BLaER1 (cell line): ENCODE measurements at regions not wholly inside any gene's neighbourhood (a gene's known extent, or its start where the extent isn't known, plus 50 kb on each side); places are given as distances from the start of the nearest gene placed in this dataset.

ENCODE experiments used
- H3K27ac ChIP-seq: shearing (Covaris generic); formaldehyde crosslinking; 2 replicates; pipeline ENCODE4 v1.8.1; 2022
- H3K27me3 ChIP-seq: shearing (Covaris generic); formaldehyde crosslinking; 2 replicates; pipeline ENCODE4 v1.8.1; 2022
- H3K36me3 ChIP-seq: shearing (Covaris generic); formaldehyde crosslinking; 2 replicates; pipeline ENCODE4 v1.8.1; 2022
- H3K4me1 ChIP-seq: shearing (Covaris generic); formaldehyde crosslinking; 2 replicates; pipeline ENCODE4 v1.8.1; 2022
- H3K4me2 ChIP-seq: shearing (Covaris generic); formaldehyde crosslinking; 2 replicates; pipeline ENCODE4 v1.8.1; 2022
- H3K4me3 ChIP-seq: shearing (Covaris generic); formaldehyde crosslinking; 2 replicates; pipeline ENCODE4 v1.8.1; 2022
- H3K9ac ChIP-seq: shearing (Covaris generic); formaldehyde crosslinking; 2 replicates; pipeline ENCODE4 v1.8.1; 2022
- H3K9me3 ChIP-seq: shearing (Covaris generic); formaldehyde crosslinking; 2 replicates; pipeline ENCODE4 v1.8.1; 2022
- H4K20me1 ChIP-seq: shearing (Covaris generic); formaldehyde crosslinking; 2 replicates; pipeline ENCODE4 v1.8.1; 2022
- Cebpa-rat ChIP-seq: shearing (Covaris generic); IDR thresholded peaks from 2 replicates; pipeline ENCODE4 v1.8.1; 2022

GRCh38 chr16:85293904-85294642 lies 181.8 kb upstream of the CIBAR2 start:
- peak overlapping the region; percentile 48; the same call in 1 of the 2 replicates for H3K27ac ChIP-seq
- peak overlapping the region; percentile 62 for H3K4me2 ChIP-seq
- no peaks in the 10 kb centered on the region for H3K36me3 ChIP-seq
- H4K20me1 ChIP-seq = no peaks in the 10 kb centered on the region
- no peak overlapping the region for H3K4me3 ChIP-seq
- H3K9ac ChIP-seq = peak overlapping the region; percentile 15; the same call in 1 of the 2 replicates
- H3K27me3 ChIP-seq = no peaks in the 10 kb centered on the region
- H3K4me1 ChIP-seq = peaks cover 84% of the 10 kb centered on the region
- no peaks in the 10 kb centered on the region for H3K9me3 ChIP-seq
- no peak for TF ChIP-seq Cebpa-rat

GRCh38 chr16:85294810-85295508 lies 182.7 kb upstream of the CIBAR2 start:
- Histone ChIP-seq H3K4me2 (peak overlapping the region; percentile 61), H3K9ac (no peak overlapping the region; the same call in 1 of the 2 replicates), H3K4me1 (peaks cover 76% of the 10 kb centered on the region), H3K36me3 (no peaks in the 10 kb centered on the region), H4K20me1 (no peaks in the 10 kb centered on the region), H3K9me3 (no peaks in the 10 kb centered on the region), H3K27ac (no peak overlapping the region), H3K27me3 (no peaks in the 10 kb centered on the region), H3K4me3 (no peak overlapping the region)
- TF ChIP-seq Cebpa-rat = no peak

DNA sequence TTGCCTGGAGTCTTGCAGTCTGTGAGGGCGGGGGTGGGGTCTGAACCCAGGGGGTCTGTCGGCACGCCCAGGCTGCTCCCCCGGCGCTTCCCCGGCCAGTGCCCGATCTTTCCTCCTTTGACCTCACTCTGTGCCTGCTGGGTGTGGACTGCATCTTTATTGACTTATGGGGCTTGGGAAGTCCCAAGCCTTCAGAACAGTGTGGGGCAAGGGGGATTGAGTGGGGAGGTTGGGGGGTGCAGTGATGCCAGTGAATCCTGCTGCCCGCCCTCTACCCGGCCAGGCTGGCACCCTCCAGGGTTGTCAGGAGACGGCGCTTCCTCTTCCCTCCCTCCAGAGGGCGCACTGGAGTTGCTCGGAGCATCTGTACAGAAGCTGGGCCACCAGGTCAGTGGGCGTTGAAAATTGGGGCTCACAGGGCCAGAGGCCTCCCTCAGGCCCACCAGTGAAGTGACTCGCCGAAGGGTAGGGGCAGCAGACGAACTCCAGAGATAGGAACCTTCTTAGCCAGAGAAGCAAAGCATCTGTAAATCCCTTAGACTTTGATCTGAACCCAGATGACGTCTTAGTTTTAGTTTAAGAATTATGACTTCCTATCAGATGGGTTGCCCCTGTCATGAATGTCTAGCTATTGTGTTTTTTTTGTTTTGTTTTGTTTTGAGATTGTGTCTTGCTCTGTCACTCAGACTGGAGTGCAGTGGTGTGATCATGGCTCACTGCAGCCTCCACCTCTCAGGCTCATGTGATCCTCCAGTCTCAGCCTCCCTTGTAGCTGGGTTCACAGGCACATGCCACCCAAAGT lies 184.8 kb upstream of the CIBAR2 start:
- TF ChIP-seq Cebpa-rat = no peak
- H3K4me3 ChIP-seq = no peak overlapping the region
- H3K9me3 ChIP-seq = no peaks in the 10 kb centered on the region
- H4K20me1 ChIP-seq = no peaks in the 10 kb centered on the region
- H3K27ac ChIP-seq = no peak overlapping the region
- no peaks in the 10 kb centered on the region for H3K36me3 ChIP-seq
- H3K9ac ChIP-seq = no peak overlapping the region
- H3K4me2 ChIP-seq = peak overlapping the region; percentile 12; the same call in 1 of the 2 replicates
- H3K27me3 ChIP-seq = no peaks in the 10 kb centered on the region
- H3K4me1 ChIP-seq = peaks cover 65% of the 10 kb centered on the region

GRCh38 chr16:85297881-85298280 lies 185.6 kb upstream of the CIBAR2 start:
- H3K27me3 ChIP-seq = no peaks in the 10 kb centered on the region
- no peak for TF ChIP-seq Cebpa-rat
- H3K4me3 ChIP-seq = no peak overlapping the region
- no peak overlapping the region for H3K9ac ChIP-seq
- no peak overlapping the region for H3K4me2 ChIP-seq
- no peak overlapping the region for H3K27ac ChIP-seq
- peaks cover 65% of the 10 kb centered on the region for H3K4me1 ChIP-seq
- H3K9me3 ChIP-seq = no peaks in the 10 kb centered on the region
- no peaks in the 10 kb centered on the region for H3K36me3 ChIP-seq
- no peaks in the 10 kb centered on the region for H4K20me1 ChIP-seq

DNA sequence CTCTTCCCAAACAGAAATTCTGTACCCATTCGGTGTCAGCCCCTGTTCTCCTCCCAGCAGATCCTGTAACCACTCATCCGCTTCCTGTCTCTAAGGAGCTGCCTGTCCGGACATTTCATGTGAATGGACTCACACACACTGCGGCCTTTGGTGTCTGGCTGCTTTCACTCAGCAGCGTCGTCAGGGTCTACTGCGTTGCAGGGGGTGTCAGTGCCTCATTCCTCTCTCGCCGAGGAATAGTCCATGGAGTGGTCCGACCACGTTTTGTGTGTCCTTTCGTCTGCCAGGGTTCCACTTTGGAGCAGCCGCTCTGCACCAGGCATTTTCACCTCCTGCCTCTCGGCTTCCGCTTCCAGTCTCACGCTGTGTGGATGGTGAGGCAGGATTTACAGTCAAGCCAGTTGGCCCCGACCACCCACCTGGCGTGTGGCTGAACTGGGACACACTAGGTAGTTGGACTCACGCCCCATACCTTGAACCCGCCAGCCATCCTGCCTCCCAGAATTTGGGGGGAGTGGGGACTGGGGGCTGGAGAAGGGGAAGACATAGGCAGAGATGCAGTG lies 188.2 kb upstream of the CIBAR2 start:
- H3K9ac ChIP-seq = no peak overlapping the region
- no peak overlapping the region for H3K27ac ChIP-seq
- H3K4me2 ChIP-seq = no peak overlapping the region
- H3K4me1 ChIP-seq = peaks cover 65% of the 10 kb centered on the region
- TF ChIP-seq Cebpa-rat = no peak
- no peaks in the 10 kb centered on the region for H3K27me3 ChIP-seq
- H4K20me1 ChIP-seq = no peaks in the 10 kb centered on the region
- H3K36me3 ChIP-seq = no peaks in the 10 kb centered on the region
- no peaks in the 10 kb centered on the region for H3K9me3 ChIP-seq
- no peak overlapping the region for H3K4me3 ChIP-seq

GRCh38 chr16:85301231-85301630 lies 189.0 kb upstream of the CIBAR2 start:
- Histone ChIP-seq H4K20me1 (no peaks in the 10 kb centered on the region), H3K27me3 (no peaks in the 10 kb centered on the region), H3K36me3 (no peaks in the 10 kb centered on the region), H3K9ac (0 out of 2 replicates have a peak overlapping the region, but pooled peaks have one; percentile 13), H3K4me3 (no peak overlapping the region), H3K4me2 (peak overlapping the region; percentile 31; the same call in 1 of the 2 replicates), H3K9me3 (no peaks in the 10 kb centered on the region), H3K4me1 (peaks cover 65% of the 10 kb centered on the region), H3K27ac (0 out of 2 replicates have a peak overlapping the region, but pooled peaks have one; percentile 18)
- TF ChIP-seq Cebpa-rat = no peak

DNA sequence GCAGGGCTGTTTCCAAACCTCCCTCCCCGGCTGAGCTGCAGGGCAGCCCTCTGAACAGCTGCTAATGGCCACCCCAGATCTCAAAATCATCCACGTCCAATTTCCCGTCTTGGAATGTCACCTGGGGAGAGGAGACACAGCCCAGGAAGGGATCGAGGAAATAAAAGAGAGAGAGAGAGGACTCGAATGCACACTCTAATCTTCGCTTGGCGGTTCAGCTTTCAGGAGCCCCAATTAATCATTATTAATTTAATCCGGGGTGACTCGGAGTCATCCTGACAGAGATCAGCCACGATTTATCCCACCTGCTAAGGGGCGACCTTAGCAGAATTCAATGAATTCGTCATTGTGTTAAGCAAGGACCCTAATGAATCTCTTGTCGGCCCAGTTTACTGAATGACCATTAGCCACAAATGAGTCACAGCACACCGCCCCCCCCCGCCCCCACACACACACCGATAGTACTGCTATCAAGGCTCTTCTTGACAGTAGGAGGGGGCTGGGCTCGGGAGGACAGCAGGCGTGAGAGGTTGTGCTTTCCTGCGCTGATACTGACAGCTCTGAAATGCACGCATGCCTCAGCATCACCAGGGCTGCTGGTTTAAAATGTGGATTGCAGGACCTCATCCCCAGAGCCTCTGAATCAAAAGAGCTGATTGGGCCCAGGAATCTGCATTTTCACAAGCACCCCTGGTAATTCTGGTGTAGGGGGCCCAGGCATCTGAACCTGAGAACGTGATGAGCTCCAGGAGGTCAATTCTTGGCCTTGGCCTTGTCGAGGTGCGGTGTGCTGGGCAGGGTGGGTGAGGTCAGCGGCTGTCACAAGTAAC lies 190.0 kb upstream of the CIBAR2 start:
- H3K4me3 ChIP-seq = no peak overlapping the region
- 0 out of 2 replicates have a peak overlapping the region, but pooled peaks have one; percentile 13 for H3K9ac ChIP-seq
- TF ChIP-seq Cebpa-rat = no peak
- no peaks in the 10 kb centered on the region for H3K36me3 ChIP-seq
- no peaks in the 10 kb centered on the region for H4K20me1 ChIP-seq
- no peaks in the 10 kb centered on the region for H3K27me3 ChIP-seq
- H3K4me2 ChIP-seq = peak overlapping the region; percentile 98; the same call in 1 of the 2 replicates
- H3K4me1 ChIP-seq = peaks cover 65% of the 10 kb centered on the region
- H3K9me3 ChIP-seq = no peaks in the 10 kb centered on the region
- H3K27ac ChIP-seq = 0 out of 2 replicates have a peak overlapping the region, but pooled peaks have one; percentile 18

DNA sequence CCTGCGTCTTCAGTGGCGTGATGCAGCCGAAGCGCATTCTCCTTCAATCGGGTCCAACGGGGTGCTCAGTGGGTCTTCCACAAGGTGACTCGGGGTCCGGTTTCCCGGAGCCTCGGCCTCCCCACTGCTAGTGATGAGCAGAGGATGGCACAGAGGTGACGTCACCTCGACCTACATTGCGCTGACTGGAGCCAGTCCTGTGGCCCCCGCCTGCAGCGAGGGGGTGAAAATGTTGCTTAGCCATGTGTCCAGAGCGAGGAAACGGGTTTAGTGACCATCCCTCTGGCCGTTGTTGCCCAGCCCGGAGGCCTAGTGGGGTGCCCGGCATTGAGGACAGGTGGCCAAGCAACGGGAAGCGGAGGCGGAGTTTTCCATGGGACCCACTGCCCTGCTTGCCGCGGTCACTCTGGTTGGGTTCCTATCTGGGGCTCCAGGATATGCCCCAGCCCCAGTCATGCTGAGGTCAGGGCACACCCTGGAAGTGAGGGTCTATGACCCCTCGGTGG lies 190.6 kb upstream of the CIBAR2 start:
- H3K27ac ChIP-seq = no peak overlapping the region
- H3K9ac ChIP-seq = no peak overlapping the region
- H3K4me3 ChIP-seq = no peak overlapping the region
- peaks cover 68% of the 10 kb centered on the region for H3K4me1 ChIP-seq
- no peaks in the 10 kb centered on the region for H3K36me3 ChIP-seq
- no peak for TF ChIP-seq Cebpa-rat
- H3K9me3 ChIP-seq = no peaks in the 10 kb centered on the region
- no peaks in the 10 kb centered on the region for H3K27me3 ChIP-seq
- no peaks in the 10 kb centered on the region for H4K20me1 ChIP-seq
- peak overlapping the region; percentile 98 for H3K4me2 ChIP-seq
